SK-N-MC (cell line): ENCODE measurements at regions not wholly inside any gene's neighbourhood (a gene's known extent, or its start where the extent isn't known, plus 50 kb on each side); places are given as distances from the start of the nearest gene placed in this dataset.

ENCODE experiments used
- EZH2 ChIP-seq: fragments of 200-600 bp; sonication (generic); IDR thresholded peaks from one replicate; pipeline ENCODE4 v1.6.1; 2017; ENCODE audit warnings: antibody characterized with exemption
- POLR2AphosphoS5 ChIP-seq: IDR thresholded peaks from 2 replicates; pipeline ENCODE4 v1.6.1; 2012; ENCODE audit warnings: mild to moderate bottlenecking, low read depth, low read length, borderline replicate concordance

DNA sequence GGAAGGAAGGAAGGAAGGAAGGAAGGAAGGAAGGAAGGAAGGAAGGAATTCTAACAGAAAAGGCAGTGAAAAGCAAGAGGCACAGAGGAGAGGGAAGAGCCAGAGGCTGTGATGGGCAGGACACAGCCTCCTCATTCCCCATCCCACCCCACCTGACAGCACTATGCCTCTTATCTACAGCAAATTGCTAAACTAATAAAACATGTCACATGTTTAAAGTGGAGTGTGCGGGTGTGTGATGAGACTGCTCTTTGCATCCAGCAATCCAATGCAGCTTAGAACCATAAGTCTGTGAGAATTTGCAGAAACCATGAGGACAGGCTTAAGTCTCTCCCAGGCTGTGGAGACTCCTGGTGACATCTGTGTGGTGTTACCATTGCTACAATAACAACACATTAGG is 108.4 kb upstream of the ALK start:
- TF ChIP-seq POLR2AphosphoS5 (no peak; the same call in 1 of the 2 replicates), EZH2 (no peak)
